GM12891 (cell line): ENCODE measurements at regions not wholly inside any gene's neighbourhood (a gene's known extent, or its start where the extent isn't known, plus 50 kb on each side); places are given as distances from the start of the nearest gene placed in this dataset.

ENCODE experiments used
- POLR2A ChIP-seq: IDR thresholded peaks from 2 replicates; pipeline ENCODE4 v1.6.1; 2011; ENCODE audit warnings: low read depth, low read length, control low read depth
- POLR2AphosphoS5 ChIP-seq: IDR thresholded peaks from 2 replicates; pipeline ENCODE4 v1.6.1; 2011; ENCODE audit warnings: low read depth, low read length, control low read depth
- POU2F2 ChIP-seq: IDR thresholded peaks from 2 replicates; pipeline ENCODE4 v1.6.1; 2011; ENCODE audit warnings: low read depth, mild to moderate bottlenecking, control low read depth, low read length, moderate library complexity
- TAF1 ChIP-seq: IDR thresholded peaks from 2 replicates; pipeline ENCODE4 v1.6.1; 2011; ENCODE audit warnings: low read depth, low read length, control low read depth

GRCh38 chr12:28878629-28879028 is 270.4 kb upstream of the FAR2 start:
- TF ChIP-seq POLR2AphosphoS5 (no peak), POLR2A (no peak), TAF1 (no peak), POU2F2 (no peak)
